ENCODE measurements at regions not wholly inside any gene's neighbourhood (a gene's known extent, or its start where the extent isn't known, plus 50 kb on each side); places are given as distances from the start of the nearest gene placed in this dataset.

GRCh38 chr20:62561948-62562347, 80.4 kb upstream of the SLCO4A1 start:
- no peaks in the 10 kb centered on the region for H3K9me3 ChIP-seq
- H3K4me1 ChIP-seq, result 0 out of 3 replicates have a peak, but pooled peaks cover 3% of the 10 kb centered on the region
- DNase-seq (ENCODE audit: low read depth in 1 of 2, low spot score in 1 of 2), result no peak
- ChIA-PET POLR2A (no interaction called here), CTCF (interaction anchor here (1.7 kb wide), 1 partner anchor 11 kb away, joined by 6 read pairs; no protein-coding TSS in a partner anchor)
- FAIRE-seq, result no peak
- H3K4me3 ChIP-seq, result no peak overlapping the region
- no peak overlapping the region for H3K4me2 ChIP-seq
- TF ChIP-seq GATA3 (IDR thresholded peaks at IDR 0.05; ENCODE audit: borderline replicate concordance) (no peak), RCOR1 (IDR thresholded peaks at IDR 0.05; ENCODE audit: low read depth, low read length) (no peak)
- no peak overlapping the region for H3K27ac ChIP-seq
- ATAC-seq, result no peak
- 58% methylated on average over 14 of the region's 16 CpGs for WGBS (ENCODE audit: missing lambda C conversion rate)

GRCh38 chr20:62562831-62563230, 79.5 kb upstream of the SLCO4A1 start:
- 73% methylated on average over 15 of the region's 18 CpGs for WGBS (ENCODE audit: missing lambda C conversion rate)
- Histone ChIP-seq H3K4me3 (no peak overlapping the region), H3K9me3 (no peaks in the 10 kb centered on the region), H3K27ac (no peak overlapping the region), H3K4me1 (no peaks in the 10 kb centered on the region), H3K4me2 (no peak overlapping the region)
- no peak for FAIRE-seq
- POLR2A ChIA-PET, result no interaction called here
- TF ChIP-seq CTCF (IDR thresholded peaks at IDR 0.05) (no peak), POLR2A (IDR thresholded peaks at IDR 0.05; ENCODE audit: low read length) (no peak), KDM1A (IDR thresholded peaks at IDR 0.05; ENCODE audit: low read depth) (no peak), MAX (IDR thresholded peaks at IDR 0.05) (no peak), MYC (IDR thresholded peaks at IDR 0.05; ENCODE audit: borderline replicate concordance, low read length) (no peak), CHD2 (IDR thresholded peaks at IDR 0.05; ENCODE audit: low read length, partially characterized antibody) (no peak), ELK1 (IDR thresholded peaks at IDR 0.05; ENCODE audit: low read depth, low read length) (no peak), BCL3 (IDR thresholded peaks at IDR 0.05) (no peak), HOXB5 (CRISPR knock-in tag; IDR thresholded peaks at IDR 0.05) (no peak), JUNB (IDR thresholded peaks at IDR 0.05) (no peak), NR3C1 (IDR thresholded peaks at IDR 0.05) (no peak), RAD21 (conservative IDR thresholded peaks at IDR 0.05 in 1 of 2, IDR thresholded peaks at IDR 0.05 in 1 of 2) (no peak), MAZ (IDR thresholded peaks at IDR 0.05; ENCODE audit: borderline replicate concordance, low read depth, low read length) (no peak)
- CTCF ChIA-PET, result interaction anchor here (1.7 kb wide), 1 partner anchor 12 kb away, joined by 6 read pairs; no protein-coding TSS in a partner anchor
- DNase-seq (ENCODE audit: low read depth in 1 of 2, low spot score in 1 of 2), result no peak
- no peak for ATAC-seq

GRCh38 chr20:62563561-62563960, 78.7 kb upstream of the SLCO4A1 start:
- no peak for ATAC-seq
- H3K4me2 ChIP-seq, result no peak overlapping the region
- CTCF ChIA-PET, result interaction anchor here (0.9 kb wide), 1 partner anchor 82 kb away, joined by 3 read pairs; no protein-coding TSS in a partner anchor
- no peak for TF ChIP-seq CBX8 (IDR thresholded peaks at IDR 0.05)
- no peak for TF ChIP-seq HES2 (IDR thresholded peaks at IDR 0.05)
- TF ChIP-seq ESRRA (IDR thresholded peaks at IDR 0.05; ENCODE audit: borderline replicate concordance, low read length), result no peak
- TF ChIP-seq KDM1A (IDR thresholded peaks at IDR 0.05; ENCODE audit: low read depth), result no peak
- TF ChIP-seq CHD4 (IDR thresholded peaks at IDR 0.05; ENCODE audit: borderline replicate concordance), result no peak
- TF ChIP-seq ZFP36 (IDR thresholded peaks at IDR 0.05; ENCODE audit: borderline replicate concordance, partially characterized antibody), result no peak
- TF ChIP-seq BCL3 (IDR thresholded peaks at IDR 0.05), result no peak
- no peak for TF ChIP-seq ZSCAN20 (CRISPR knock-in tag; IDR thresholded peaks at IDR 0.05)
- no peak for TF ChIP-seq RARB (CRISPR knock-in tag; IDR thresholded peaks at IDR 0.05)
- TF ChIP-seq REST (IDR thresholded peaks at IDR 0.05), result no peak
- no peak for TF ChIP-seq NFE2L2 (conservative IDR thresholded peaks at IDR 0.05; ENCODE audit: low read length)
- TF ChIP-seq FOXS1 (CRISPR knock-in tag; IDR thresholded peaks at IDR 0.05), result no peak
- no peak for TF ChIP-seq HOXB13 (CRISPR knock-in tag; IDR thresholded peaks at IDR 0.05; ENCODE audit: low read depth)

More at GRCh38 chr20:62563561-62563960, 78.7 kb upstream of the SLCO4A1 start:
- DNase-seq (ENCODE audit: low read depth in 1 of 2, low spot score in 1 of 2) (no peak), FAIRE-seq (no peak)
- H3K4me1 ChIP-seq, result no peaks in the 10 kb centered on the region
- no peak overlapping the region for H3K27ac ChIP-seq
- H3K9me3 ChIP-seq, result no peaks in the 10 kb centered on the region
- 44% methylated on average over 7 of the region's 15 CpGs for WGBS (ENCODE audit: missing lambda C conversion rate)
- POLR2A ChIA-PET, result no interaction called here
- no peak overlapping the region for H3K4me3 ChIP-seq

All from A549 (cell line).